GM23338 (cell line): ENCODE measurements at regions not wholly inside any gene's neighbourhood (a gene's known extent, or its start where the extent isn't known, plus 50 kb on each side); places are given as distances from the start of the nearest gene placed in this dataset.

Experiments used
- ATAC-seq: fragments of 200-7000 bp; cut with Tn5 transposase; 3 replicates; pipeline ENCODE4 v1.9.1; 2020
- DNase-seq: peaks from one replicate; pipeline ENCODE4 v3.0.0-alpha.2; 2015; ENCODE audit warnings: low spot score
- H2AFZ ChIP-seq: fragments of 200-600 bp; sonication (generic); 2 replicates; pipeline ENCODE4 v1.8.0; 2016; ENCODE audit warnings: antibody characterized with exemption, mild to moderate bottlenecking, moderate library complexity
- H3F3A ChIP-seq: fragments of 200-600 bp; sonication (generic); replicated peaks from 2 replicates; pipeline ENCODE4 v1.8.0; 2017; ENCODE audit warnings: antibody characterized with exemption, mixed run types, low read depth
- H3K27ac ChIP-seq: fragments of 200-600 bp; sonication (generic); 2 replicates; pipeline ENCODE4 v1.6.1; 2016; ENCODE audit warnings: low read depth
- H3K27me3 ChIP-seq: fragments of 200-600 bp; sonication (generic); 2 replicates; pipeline ENCODE4 v1.8.0; 2016; ENCODE audit warnings: mild to moderate bottlenecking, mixed run types, moderate library complexity; ENCODE audit not compliant: insufficient read depth
- H3K36me3 ChIP-seq: fragments of 200-600 bp; sonication (generic); 2 replicates; pipeline ENCODE4 v1.8.0; 2016; ENCODE audit warnings: mild to moderate bottlenecking; ENCODE audit not compliant: insufficient read depth
- H3K4me1 ChIP-seq: fragments of 200-600 bp; sonication (generic); 2 replicates; pipeline ENCODE4 v1.8.0; 2016; ENCODE audit warnings: mild to moderate bottlenecking, moderate library complexity; ENCODE audit not compliant: insufficient read depth
- H3K4me2 ChIP-seq: fragments of 200-600 bp; sonication (generic); 2 replicates; pipeline ENCODE4 v1.7.1; 2017; ENCODE audit warnings: mixed run types
- H3K4me3 ChIP-seq: fragments of 200-600 bp; sonication (generic); 2 replicates; pipeline ENCODE4 v1.6.1; 2016; ENCODE audit warnings: mixed run types
- H3K79me2 ChIP-seq: fragments of 200-600 bp; sonication (generic); replicated peaks from 2 replicates; pipeline ENCODE4 v1.8.0; 2017; ENCODE audit warnings: mild to moderate bottlenecking; ENCODE audit not compliant: insufficient read depth
- H3K9me2 ChIP-seq: fragments of 200-600 bp; sonication (generic); 2 replicates; pipeline ENCODE4 v1.8.0; 2017; ENCODE audit not compliant: insufficient read depth
- H4K20me1 ChIP-seq: fragments of 200-600 bp; sonication (generic); replicated peaks from 2 replicates; pipeline ENCODE4 v1.8.0; 2017; ENCODE audit warnings: mild to moderate bottlenecking; ENCODE audit not compliant: insufficient read depth
- H3K27ac Mint-ChIP-seq: 2 replicates; pipeline ENCODE4 v1.8.0; 2020; ENCODE audit warnings: inconsistent platforms, mild to moderate bottlenecking, moderate library complexity, mixed read lengths
- H3K27me3 Mint-ChIP-seq: 3 replicates; pipeline ENCODE4 v1.8.0; 2022; ENCODE audit warnings: low read depth, mild to moderate bottlenecking, moderate library complexity, mixed read lengths, inconsistent platforms; ENCODE audit not compliant: insufficient read depth, poor library complexity
- H3K36me3 Mint-ChIP-seq: 3 replicates; pipeline ENCODE4 v1.8.0; 2021; ENCODE audit warnings: low read depth, mild to moderate bottlenecking, inconsistent platforms, moderate library complexity, mixed read lengths
- H3K4me1 Mint-ChIP-seq: 3 replicates; pipeline ENCODE4 v1.8.0; 2020; ENCODE audit warnings: mild to moderate bottlenecking, inconsistent platforms, mixed read lengths
- H3K4me3 Mint-ChIP-seq: 3 replicates; pipeline ENCODE4 v1.8.0; 2021; ENCODE audit warnings: moderate library complexity, mild to moderate bottlenecking, inconsistent platforms, mixed read lengths
- H3K9me3 Mint-ChIP-seq: 3 replicates; pipeline ENCODE4 v1.8.0; 2020; ENCODE audit warnings: moderate library complexity, mild to moderate bottlenecking, inconsistent platforms, mixed read lengths
- CREB1 ChIP-seq: fragments of 250-450 bp; sonication (Bioruptor Pico); IDR thresholded peaks from 2 replicates; pipeline ENCODE4 v1.5.0; 2020; ENCODE audit warnings: low read depth, mild to moderate bottlenecking, moderate library complexity
- CTCF ChIP-seq, 2 experiments: fragments of 200-600 bp in 1 of 2; sonication (generic) in 1 of 2; conservative IDR thresholded peaks; 2 replicates each; pipeline versions ENCODE4 v1.5.1 to v1.6.1; 2016 to 2017; ENCODE audit warnings: antibody characterized with exemption in 2 of 2, low read depth in 2 of 2, mild to moderate bottlenecking in 2 of 2, moderate library complexity in 1 of 2
- EZH2 ChIP-seq: fragments of 200-600 bp; sonication (generic); IDR thresholded peaks from one replicate; pipeline ENCODE4 v1.8.0; 2017; ENCODE audit warnings: antibody characterized with exemption, mild to moderate bottlenecking, low read depth; ENCODE audit not compliant: unreplicated experiment
- JUNB ChIP-seq: IDR thresholded peaks from one replicate; pipeline ENCODE4 v1.6.1; 2016; ENCODE audit warnings: antibody characterized with exemption; ENCODE audit not compliant: unreplicated experiment
- NANOG ChIP-seq: IDR thresholded peaks from 2 replicates; pipeline ENCODE4 v1.6.1; 2016; ENCODE audit warnings: antibody characterized with exemption, borderline replicate concordance
- REST ChIP-seq: IDR thresholded peaks from one replicate; pipeline ENCODE4 v1.6.1; 2018; ENCODE audit warnings: antibody characterized with exemption; ENCODE audit not compliant: unreplicated experiment
- ZNF331 ChIP-seq: fragments of 250-450 bp; sonication (Bioruptor Pico); IDR thresholded peaks from 2 replicates; pipeline ENCODE4 v1.5.0; 2020; ENCODE audit warnings: low read depth, mild to moderate bottlenecking, moderate library complexity
- TF ChIP-seq, protein P1 (sequence below): fragments of 250-450 bp; sonication (Bioruptor Pico); IDR thresholded peaks from 2 replicates; pipeline ENCODE4 v1.5.0; 2020; ENCODE audit warnings: mild to moderate bottlenecking, moderate library complexity
- TF ChIP-seq, protein P2 (sequence below): IDR thresholded peaks from 2 replicates; pipeline ENCODE4 v1.6.1; 2016; ENCODE audit warnings: antibody characterized with exemption

DNA sequence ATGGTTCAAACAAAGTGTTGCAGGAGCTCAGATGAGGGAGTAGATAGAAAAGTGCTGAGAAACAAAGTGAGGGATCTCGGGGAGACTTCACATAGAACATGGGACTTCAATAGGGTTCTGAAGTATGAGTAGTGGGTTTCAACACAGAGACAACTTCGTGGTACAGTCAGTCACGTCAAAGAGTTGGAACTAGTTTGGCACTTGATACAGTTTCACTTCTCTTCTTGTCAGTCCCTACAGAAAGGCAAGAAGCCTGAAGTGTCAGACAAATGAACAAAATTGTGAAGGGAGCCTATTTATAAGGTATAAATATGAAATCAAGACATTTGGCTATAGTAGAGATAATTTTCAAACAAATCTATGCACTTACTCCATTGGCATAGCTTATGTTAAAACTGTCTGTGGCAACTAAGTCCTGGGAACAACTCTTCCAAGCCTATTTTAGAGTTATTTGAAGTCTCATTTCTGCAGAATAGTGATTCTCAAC is 338.0 kb downstream of the TDRD15 start:
- H3K4me3 ChIP-seq = no peak overlapping the region
- H3K4me3 Mint-ChIP-seq = no peak overlapping the region
- no peaks in the 10 kb centered on the region for H3F3A ChIP-seq
- no peaks in the 10 kb centered on the region for H3K9me2 ChIP-seq
- H3K27me3 Mint-ChIP-seq = no peaks in the 10 kb centered on the region
- H3K27ac Mint-ChIP-seq = no peak overlapping the region
- DNase-seq (no peak), ATAC-seq (no peak)
- peaks cover 35% of the 10 kb centered on the region for H3K9me3 Mint-ChIP-seq
- H2AFZ ChIP-seq = no peak overlapping the region
- no peaks in the 10 kb centered on the region for H3K36me3 ChIP-seq
- peaks cover under 1% of the 10 kb centered on the region; the same call in 1 of the 2 replicates for H3K4me1 ChIP-seq
- peaks cover 28% of the 10 kb centered on the region for H3K36me3 Mint-ChIP-seq
- H4K20me1 ChIP-seq = no peaks in the 10 kb centered on the region; the same call in 1 of the 2 replicates
- no peaks in the 10 kb centered on the region for H3K27me3 ChIP-seq
- H3K4me2 ChIP-seq = no peak overlapping the region
- no peak overlapping the region for H3K27ac ChIP-seq
- H3K4me1 Mint-ChIP-seq = peaks cover 3% of the 10 kb centered on the region
- TF ChIP-seq REST (no peak), CTCF (conservative IDR thresholded peaks at IDR 0.05; ENCODE audit: low read depth in 2 of 2) (no peak), NANOG (no peak), EZH2 (no peak), ZNF331 (CRISPR knock-in tag) (no peak), JUNB (no peak), CREB1 (CRISPR knock-in tag) (no peak)
- TF ChIP-seq, protein P1, sequence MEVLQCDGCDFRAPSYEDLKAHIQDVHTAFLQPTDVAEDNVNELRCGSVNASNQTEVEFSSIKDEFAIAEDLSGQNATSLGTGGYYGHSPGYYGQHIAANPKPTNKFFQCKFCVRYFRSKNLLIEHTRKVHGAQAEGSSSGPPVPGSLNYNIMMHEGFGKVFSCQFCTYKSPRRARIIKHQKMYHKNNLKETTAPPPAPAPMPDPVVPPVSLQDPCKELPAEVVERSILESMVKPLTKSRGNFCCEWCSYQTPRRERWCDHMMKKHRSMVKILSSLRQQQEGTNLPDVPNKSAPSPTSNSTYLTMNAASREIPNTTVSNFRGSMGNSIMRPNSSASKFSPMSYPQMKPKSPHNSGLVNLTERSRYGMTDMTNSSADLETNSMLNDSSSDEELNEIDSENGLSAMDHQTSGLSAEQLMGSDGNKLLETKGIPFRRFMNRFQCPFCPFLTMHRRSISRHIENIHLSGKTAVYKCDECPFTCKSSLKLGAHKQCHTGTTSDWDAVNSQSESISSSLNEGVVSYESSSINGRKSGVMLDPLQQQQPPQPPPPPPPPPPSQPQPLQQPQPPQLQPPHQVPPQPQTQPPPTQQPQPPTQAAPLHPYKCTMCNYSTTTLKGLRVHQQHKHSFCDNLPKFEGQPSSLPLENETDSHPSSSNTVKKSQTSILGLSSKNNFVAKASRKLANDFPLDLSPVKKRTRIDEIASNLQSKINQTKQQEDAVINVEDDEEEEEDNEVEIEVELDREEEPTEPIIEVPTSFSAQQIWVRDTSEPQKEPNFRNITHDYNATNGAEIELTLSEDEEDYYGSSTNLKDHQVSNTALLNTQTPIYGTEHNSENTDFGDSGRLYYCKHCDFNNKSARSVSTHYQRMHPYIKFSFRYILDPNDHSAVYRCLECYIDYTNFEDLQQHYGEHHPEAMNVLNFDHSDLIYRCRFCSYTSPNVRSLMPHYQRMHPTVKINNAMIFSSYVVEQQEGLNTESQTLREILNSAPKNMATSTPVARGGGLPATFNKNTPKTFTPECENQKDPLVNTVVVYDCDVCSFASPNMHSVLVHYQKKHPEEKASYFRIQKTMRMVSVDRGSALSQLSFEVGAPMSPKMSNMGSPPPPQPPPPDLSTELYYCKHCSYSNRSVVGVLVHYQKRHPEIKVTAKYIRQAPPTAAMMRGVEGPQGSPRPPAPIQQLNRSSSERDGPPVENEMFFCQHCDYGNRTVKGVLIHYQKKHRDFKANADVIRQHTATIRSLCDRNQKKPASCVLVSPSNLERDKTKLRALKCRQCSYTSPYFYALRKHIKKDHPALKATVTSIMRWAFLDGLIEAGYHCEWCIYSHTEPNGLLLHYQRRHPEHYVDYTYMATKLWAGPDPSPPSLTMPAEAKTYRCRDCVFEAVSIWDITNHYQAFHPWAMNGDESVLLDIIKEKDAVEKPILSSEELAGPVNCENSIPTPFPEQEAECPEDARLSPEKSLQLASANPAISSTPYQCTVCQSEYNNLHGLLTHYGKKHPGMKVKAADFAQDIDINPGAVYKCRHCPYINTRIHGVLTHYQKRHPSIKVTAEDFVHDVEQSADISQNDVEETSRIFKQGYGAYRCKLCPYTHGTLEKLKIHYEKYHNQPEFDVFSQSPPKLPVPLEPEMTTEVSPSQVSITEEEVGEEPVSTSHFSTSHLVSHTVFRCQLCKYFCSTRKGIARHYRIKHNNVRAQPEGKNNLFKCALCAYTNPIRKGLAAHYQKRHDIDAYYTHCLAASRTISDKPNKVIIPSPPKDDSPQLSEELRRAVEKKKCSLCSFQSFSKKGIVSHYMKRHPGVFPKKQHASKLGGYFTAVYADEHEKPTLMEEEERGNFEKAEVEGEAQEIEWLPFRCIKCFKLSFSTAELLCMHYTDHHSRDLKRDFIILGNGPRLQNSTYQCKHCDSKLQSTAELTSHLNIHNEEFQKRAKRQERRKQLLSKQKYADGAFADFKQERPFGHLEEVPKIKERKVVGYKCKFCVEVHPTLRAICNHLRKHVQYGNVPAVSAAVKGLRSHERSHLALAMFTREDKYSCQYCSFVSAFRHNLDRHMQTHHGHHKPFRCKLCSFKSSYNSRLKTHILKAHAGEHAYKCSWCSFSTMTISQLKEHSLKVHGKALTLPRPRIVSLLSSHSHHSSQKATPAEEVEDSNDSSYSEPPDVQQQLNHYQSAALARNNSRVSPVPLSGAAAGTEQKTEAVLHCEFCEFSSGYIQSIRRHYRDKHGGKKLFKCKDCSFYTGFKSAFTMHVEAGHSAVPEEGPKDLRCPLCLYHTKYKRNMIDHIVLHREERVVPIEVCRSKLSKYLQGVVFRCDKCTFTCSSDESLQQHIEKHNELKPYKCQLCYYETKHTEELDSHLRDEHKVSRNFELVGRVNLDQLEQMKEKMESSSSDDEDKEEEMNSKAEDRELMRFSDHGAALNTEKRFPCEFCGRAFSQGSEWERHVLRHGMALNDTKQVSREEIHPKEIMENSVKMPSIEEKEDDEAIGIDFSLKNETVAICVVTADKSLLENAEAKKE = no peak
- TF ChIP-seq, protein P2, sequence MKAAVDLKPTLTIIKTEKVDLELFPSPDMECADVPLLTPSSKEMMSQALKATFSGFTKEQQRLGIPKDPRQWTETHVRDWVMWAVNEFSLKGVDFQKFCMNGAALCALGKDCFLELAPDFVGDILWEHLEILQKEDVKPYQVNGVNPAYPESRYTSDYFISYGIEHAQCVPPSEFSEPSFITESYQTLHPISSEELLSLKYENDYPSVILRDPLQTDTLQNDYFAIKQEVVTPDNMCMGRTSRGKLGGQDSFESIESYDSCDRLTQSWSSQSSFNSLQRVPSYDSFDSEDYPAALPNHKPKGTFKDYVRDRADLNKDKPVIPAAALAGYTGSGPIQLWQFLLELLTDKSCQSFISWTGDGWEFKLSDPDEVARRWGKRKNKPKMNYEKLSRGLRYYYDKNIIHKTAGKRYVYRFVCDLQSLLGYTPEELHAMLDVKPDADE = no peak
- no peaks in the 10 kb centered on the region for H3K79me2 ChIP-seq
